ENCODE measurements at regions not wholly inside any gene's neighbourhood (a gene's known extent, or its start where the extent isn't known, plus 50 kb on each side); places are given as distances from the start of the nearest gene placed in this dataset.
A peak's percentile ranks its signal among the peaks of the same experiment; 100 is the strongest.

DNA sequence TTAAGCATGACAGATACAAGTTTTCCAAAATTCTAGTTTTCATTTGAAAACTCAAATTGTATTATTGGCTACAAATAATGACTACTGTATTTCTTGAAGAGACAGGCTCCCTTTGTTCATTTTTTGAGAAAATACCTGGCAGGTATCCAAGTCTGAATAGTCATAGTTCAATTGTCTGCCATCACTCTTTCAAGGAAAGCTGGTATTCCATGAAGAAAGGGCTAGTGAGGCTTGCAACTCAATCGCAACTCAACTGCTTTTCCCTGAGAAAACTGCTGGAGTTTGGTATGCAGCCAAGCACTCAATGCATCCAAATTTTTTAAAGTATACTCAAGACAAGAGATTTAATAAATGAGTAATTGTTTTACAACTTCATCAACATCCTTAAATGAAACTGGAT is 61.4 kb upstream of the TRIO start:
- Mint-ChIP-seq H3K27me3 (ENCODE audit: insufficient read depth) (no peaks in the 10 kb centered on the region), H3K4me3 (no peak overlapping the region), H3K36me3 (ENCODE audit: low read depth) (no peaks in the 10 kb centered on the region), H3K9me3 (no peaks in the 10 kb centered on the region), H3K27ac (no peak overlapping the region), H3K4me1 (no peaks in the 10 kb centered on the region)
- Histone ChIP-seq H3K36me3 (ENCODE audit: control insufficient read depth, insufficient read depth, low read length) (no peaks in the 10 kb centered on the region), H3K9ac (ENCODE audit: extremely low read depth, low read length, poor library complexity, severe bottlenecking) (no peak overlapping the region), H3K4me3 (ENCODE audit: low read length) (no peak overlapping the region), H3K9me3 (ENCODE audit: control insufficient read depth, low read length) (no peaks in the 10 kb centered on the region), H3K4me1 (ENCODE audit: control insufficient read depth, insufficient read depth, low read length) (no peaks in the 10 kb centered on the region), H3K27me3 (ENCODE audit: control insufficient read depth, insufficient read depth, low read length, poor library complexity, severe bottlenecking) (no peaks in the 10 kb centered on the region), H3K27ac (ENCODE audit: low read depth, low read length) (no peak overlapping the region)
- WGBS, 2 experiments (ENCODE audit: insufficient coverage in 1 of 2, insufficient read length in 1 of 2), result 80 to 93% methylated on average over 1 of the region's 1 CpG
- TF ChIP-seq, protein P1, sequence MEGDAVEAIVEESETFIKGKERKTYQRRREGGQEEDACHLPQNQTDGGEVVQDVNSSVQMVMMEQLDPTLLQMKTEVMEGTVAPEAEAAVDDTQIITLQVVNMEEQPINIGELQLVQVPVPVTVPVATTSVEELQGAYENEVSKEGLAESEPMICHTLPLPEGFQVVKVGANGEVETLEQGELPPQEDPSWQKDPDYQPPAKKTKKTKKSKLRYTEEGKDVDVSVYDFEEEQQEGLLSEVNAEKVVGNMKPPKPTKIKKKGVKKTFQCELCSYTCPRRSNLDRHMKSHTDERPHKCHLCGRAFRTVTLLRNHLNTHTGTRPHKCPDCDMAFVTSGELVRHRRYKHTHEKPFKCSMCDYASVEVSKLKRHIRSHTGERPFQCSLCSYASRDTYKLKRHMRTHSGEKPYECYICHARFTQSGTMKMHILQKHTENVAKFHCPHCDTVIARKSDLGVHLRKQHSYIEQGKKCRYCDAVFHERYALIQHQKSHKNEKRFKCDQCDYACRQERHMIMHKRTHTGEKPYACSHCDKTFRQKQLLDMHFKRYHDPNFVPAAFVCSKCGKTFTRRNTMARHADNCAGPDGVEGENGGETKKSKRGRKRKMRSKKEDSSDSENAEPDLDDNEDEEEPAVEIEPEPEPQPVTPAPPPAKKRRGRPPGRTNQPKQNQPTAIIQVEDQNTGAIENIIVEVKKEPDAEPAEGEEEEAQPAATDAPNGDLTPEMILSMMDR (conservative IDR thresholded peaks at IDR 0.05), result no peak
- DNase-seq, result no peak

DNA sequence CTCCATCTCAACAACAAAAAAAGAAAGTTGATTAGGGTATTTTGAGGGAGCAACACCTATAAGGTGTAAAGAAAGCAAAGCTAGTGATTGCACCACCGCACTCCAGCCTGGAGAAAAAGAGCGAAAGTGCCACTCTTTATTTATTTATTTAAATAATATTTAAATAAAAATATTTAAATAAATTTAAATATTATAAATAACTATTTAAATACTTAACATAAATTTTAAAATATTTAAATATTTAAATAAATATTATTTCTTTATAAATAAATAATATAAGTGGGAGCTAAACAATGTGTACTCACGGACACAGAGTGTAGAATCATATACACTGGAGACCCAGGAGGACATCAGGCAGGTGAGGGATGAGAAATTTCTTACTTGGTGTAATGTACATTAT is 64.4 kb upstream of the TRIO start:
- H3K27me3 ChIP-seq (ENCODE audit: control insufficient read depth, insufficient read depth, low read length, poor library complexity, severe bottlenecking), result no peaks in the 10 kb centered on the region
- no peaks in the 10 kb centered on the region for H3K4me1 Mint-ChIP-seq
- no peak overlapping the region for H3K27ac Mint-ChIP-seq
- H3K4me3 Mint-ChIP-seq, result no peak overlapping the region
- H3K36me3 ChIP-seq (ENCODE audit: control insufficient read depth, insufficient read depth, low read length), result no peaks in the 10 kb centered on the region
- no peak overlapping the region for H3K4me3 ChIP-seq (ENCODE audit: low read length)
- no peaks in the 10 kb centered on the region for H3K9me3 ChIP-seq (ENCODE audit: control insufficient read depth, low read length)
- no peaks in the 10 kb centered on the region for H3K4me1 ChIP-seq (ENCODE audit: control insufficient read depth, insufficient read depth, low read length)
- H3K27ac ChIP-seq (ENCODE audit: low read depth, low read length), result no peak overlapping the region
- no peak for DNase-seq
- no peak overlapping the region for H3K9ac ChIP-seq (ENCODE audit: extremely low read depth, low read length, poor library complexity, severe bottlenecking)
- no peaks in the 10 kb centered on the region for H3K9me3 Mint-ChIP-seq
- TF ChIP-seq, protein P1 (conservative IDR thresholded peaks at IDR 0.05), result no peak
- no peaks in the 10 kb centered on the region for H3K27me3 Mint-ChIP-seq (ENCODE audit: insufficient read depth)
- no peaks in the 10 kb centered on the region for H3K36me3 Mint-ChIP-seq (ENCODE audit: low read depth)
- whole genome bisulfite sequencing, 2 experiments (ENCODE audit: insufficient coverage in 1 of 2, insufficient read length in 1 of 2), result 77% methylated on average over 1 of the region's 3 CpGs; no CpG with 5 or more reads in 1 of the 2 experiments

DNA sequence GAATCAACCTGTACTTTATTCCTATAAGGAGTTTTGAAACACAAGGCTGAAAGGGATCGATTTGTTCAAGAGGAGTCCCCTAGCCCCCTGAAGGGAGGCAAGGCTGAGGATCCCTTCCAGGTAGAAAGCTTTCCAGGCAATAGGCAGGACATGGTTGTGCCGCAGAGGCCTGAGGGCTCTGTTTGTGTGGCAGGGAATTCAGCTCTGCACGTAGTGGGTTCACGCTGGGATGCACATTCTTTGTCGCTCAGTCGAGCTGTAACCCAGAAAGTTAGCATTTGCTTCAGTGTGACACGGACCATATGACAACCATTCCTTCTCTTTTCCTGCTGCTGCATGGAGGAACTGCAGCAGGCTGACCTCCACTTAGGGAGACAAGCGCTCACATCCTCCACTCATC is 65.6 kb upstream of the TRIO start:
- 82 to 86% methylated on average over 7 to 8 of the region's 8 CpGs for WGBS, 2 experiments (ENCODE audit: insufficient coverage in 1 of 2, insufficient read length in 1 of 2)
- Mint-ChIP-seq H3K36me3 (ENCODE audit: low read depth) (no peaks in the 10 kb centered on the region), H3K9me3 (no peaks in the 10 kb centered on the region), H3K27me3 (ENCODE audit: insufficient read depth) (no peaks in the 10 kb centered on the region), H3K27ac (no peak overlapping the region), H3K4me3 (no peak overlapping the region), H3K4me1 (no peaks in the 10 kb centered on the region)
- no peaks in the 10 kb centered on the region for H3K36me3 ChIP-seq (ENCODE audit: control insufficient read depth, insufficient read depth, low read length)
- TF ChIP-seq, protein P1 (conservative IDR thresholded peaks at IDR 0.05), result no peak
- H3K4me3 ChIP-seq (ENCODE audit: low read length), result no peak overlapping the region
- peak; percentile 49 for DNase-seq
- H3K27me3 ChIP-seq (ENCODE audit: control insufficient read depth, insufficient read depth, low read length, poor library complexity, severe bottlenecking), result no peaks in the 10 kb centered on the region
- H3K9ac ChIP-seq (ENCODE audit: extremely low read depth, low read length, poor library complexity, severe bottlenecking), result no peak overlapping the region
- H3K9me3 ChIP-seq (ENCODE audit: control insufficient read depth, low read length), result no peaks in the 10 kb centered on the region
- no peak overlapping the region for H3K27ac ChIP-seq (ENCODE audit: low read depth, low read length)
- no peaks in the 10 kb centered on the region for H3K4me1 ChIP-seq (ENCODE audit: control insufficient read depth, insufficient read depth, low read length)

Data from endodermal cell (in vitro differentiated cells).